B cell (primary cell): ENCODE measurements at regions not wholly inside any gene's neighbourhood (a gene's known extent, or its start where the extent isn't known, plus 50 kb on each side); places are given as distances from the start of the nearest gene placed in this dataset.
A peak's percentile ranks its signal among the peaks of the same experiment; 100 is the strongest.

ENCODE experiments used
- ATAC-seq: fragments of 200-7000 bp; cut with Tn5 transposase; one replicate; pipeline ENCODE4 v1.10.0; 2021; ENCODE audit warnings: low read depth, mild to moderate bottlenecking, moderate number of reproducible peaks, moderate library complexity
- CTCF ChIA-PET: fragments of 350-600 bp; sonication (Branson Sonifier 250); formaldehyde crosslinking; loops from one replicate; lab custom pipeline; 2021; ENCODE audit warnings: antibody characterized with exemption, inconsistent platforms; lab: Charles Lee
- POLR2A ChIA-PET: fragments of 350-600 bp; sonication (Branson Sonifier 250); formaldehyde crosslinking; loops from one replicate; lab custom pipeline; 2021; ENCODE audit warnings: antibody characterized with exemption; lab: Charles Lee
- DNase-seq: peaks from one replicate; pipeline ENCODE4 v3.0.0; 2013
- H2AFZ ChIP-seq: 2 replicates; pipeline ENCODE4 v1.6.1; 2012; ENCODE audit warnings: mild to moderate bottlenecking, low read depth, low read length; ENCODE audit not compliant: insufficient read depth, poor library complexity, severe bottlenecking
- H3K27ac ChIP-seq, 2 donors: 1 replicate in 1 of 2; 2 replicates in 1 of 2; pipeline ENCODE4 v1.5.1; 2012 to 2013; ENCODE audit warnings: low read length in 2 of 2, mild to moderate bottlenecking in 2 of 2, moderate library complexity in 1 of 2
- H3K27me3 ChIP-seq, 4 experiments: fragments of 200-600 bp in 1 of 4; sonication (generic) in 1 of 4; replicated peaks in 1 of 4; 1 replicate in 2 of 4; 2 replicates in 2 of 4; pipeline versions ENCODE4 v1.6.1 to v1.7.0; 2013 to 2016; ENCODE audit warnings: low read length in 3 of 4, mild to moderate bottlenecking in 2 of 4, mixed read lengths in 1 of 4, moderate library complexity in 1 of 4; ENCODE audit not compliant: insufficient read depth in 4 of 4, control insufficient read depth in 3 of 4; ENCODE audit errors: control extremely low read depth in 1 of 4
- H3K36me3 ChIP-seq, 2 experiments: replicated peaks in 1 of 2; 1 replicate in 1 of 2; 2 replicates in 1 of 2; pipeline versions ENCODE4 v1.6.1 to v1.7.1; 2013; ENCODE audit warnings: low read length in 1 of 2; ENCODE audit not compliant: insufficient read depth in 2 of 2, control insufficient read depth in 1 of 2; ENCODE audit errors: control extremely low read depth in 1 of 2, extremely low read depth in 1 of 2
- H3K4me1 ChIP-seq, 2 donors: fragments of 200-600 bp in 1 of 2; sonication (generic) in 1 of 2; 1 replicate in 1 of 2; 2 replicates in 1 of 2; pipeline versions ENCODE4 v1.5.1 to v1.6.1; 2013 to 2017; ENCODE audit warnings: low read length in 2 of 2; ENCODE audit not compliant: control insufficient read depth in 2 of 2, insufficient read depth in 2 of 2
- H3K4me2 ChIP-seq: replicated peaks from 2 replicates; pipeline ENCODE3; 2012; ENCODE audit warnings: mild to moderate bottlenecking, low read depth, low read length; ENCODE audit not compliant: poor library complexity, severe bottlenecking
- H3K4me3 ChIP-seq, 5 experiments: fragments of 200-600 bp in 1 of 5; sonication (generic) in 1 of 5; 1 replicate in 3 of 5; 2 replicates in 2 of 5; pipeline versions ENCODE4 v1.5.1 to v1.7.0; 2011 to 2016; ENCODE audit warnings: low read length in 4 of 5, mild to moderate bottlenecking in 4 of 5, low read depth in 2 of 5, control low read depth in 1 of 5, moderate library complexity in 1 of 5; ENCODE audit not compliant: insufficient read depth in 1 of 5; ENCODE audit errors: control extremely low read depth in 1 of 5, extremely low read depth in 1 of 5
- H3K79me2 ChIP-seq: fragments of 200-600 bp; sonication (generic); one replicate; pipeline ENCODE4 v1.6.0; 2016; ENCODE audit warnings: low read length; ENCODE audit not compliant: control insufficient read depth, insufficient read depth
- H3K9ac ChIP-seq: fragments of 200-600 bp; sonication (generic); 2 replicates; pipeline ENCODE4 v1.6.1; 2017; ENCODE audit warnings: mild to moderate bottlenecking, low read length, moderate library complexity
- H3K9me3 ChIP-seq, 3 donors: one replicate each; pipeline versions ENCODE4 v1.6.1 to v1.7.1; 2013; ENCODE audit warnings: low read length in 2 of 3; ENCODE audit not compliant: control insufficient read depth in 2 of 3, insufficient read depth in 1 of 3; ENCODE audit errors: control extremely low read depth in 1 of 3
- H4K20me1 ChIP-seq: 2 replicates; pipeline ENCODE4 v1.6.0; 2012; ENCODE audit warnings: mild to moderate bottlenecking, low read length; ENCODE audit not compliant: insufficient read depth, control insufficient read depth, poor library complexity, severe bottlenecking
- H3K27ac Mint-ChIP-seq: one replicate; pipeline ENCODE4 v1.8.0; 2021; ENCODE audit warnings: mixed read lengths
- H3K27me3 Mint-ChIP-seq: one replicate; pipeline ENCODE4 v1.8.0; 2021; ENCODE audit warnings: mixed read lengths
- H3K4me1 Mint-ChIP-seq: one replicate; pipeline ENCODE4 v1.8.0; 2021; ENCODE audit warnings: mixed read lengths
- H3K4me3 Mint-ChIP-seq: one replicate; pipeline ENCODE4 v1.8.0; 2021; ENCODE audit warnings: mixed read lengths
- H3K9me3 Mint-ChIP-seq: one replicate; pipeline ENCODE4 v1.8.0; 2022; ENCODE audit warnings: mixed read lengths; ENCODE audit not compliant: insufficient read depth
- CTCF ChIP-seq: fragments of 200-600 bp; IDR thresholded peaks from one replicate; pipeline ENCODE4 v1.8.0; 2022; ENCODE audit warnings: antibody characterized with exemption, mild to moderate bottlenecking
- EZH2 ChIP-seq: IDR thresholded peaks from 2 replicates; pipeline ENCODE4 v1.6.1; 2012; ENCODE audit warnings: borderline replicate concordance, low read depth, mild to moderate bottlenecking, moderate library complexity, low read length; ENCODE audit not compliant: insufficient read depth, poor library complexity, severe bottlenecking
- WGBS: methylation state at CpG from one replicate; pipeline ENCODE4 v1.1.5; 2013; ENCODE audit warnings: missing lambda C conversion rate; ENCODE audit not compliant: insufficient coverage; 5-methylcytosine and 5-hydroxymethylcytosine counted together
- intact Hi-C: fragments of 100-400 bp; cut with micrococcal nuclease; formaldehyde crosslinking; loops from one replicate; pipeline ENCODE4 v1.10.0; 2022

GRCh38 chr9:31445357-31445756, 939.1 kb upstream of the ACO1 start:
- Mint-ChIP-seq H3K4me1 (peaks cover 22% of the 10 kb centered on the region), H3K27me3 (no peaks in the 10 kb centered on the region), H3K27ac (peak overlapping the region; percentile 57), H3K4me3 (no peak overlapping the region), H3K9me3 (no peaks in the 10 kb centered on the region)
- H4K20me1 ChIP-seq: no peaks in the 10 kb centered on the region
- no peaks in the 10 kb centered on the region for H3K79me2 ChIP-seq
- no CpG with 5 or more reads among the region's 1 CpG for WGBS
- peak overlapping the region; percentile 2 for H3K9ac ChIP-seq
- H3K36me3 ChIP-seq: no peaks in the 10 kb centered on the region
- peak overlapping the region; percentile 21 to 54 for H3K27ac ChIP-seq
- H3K4me1 ChIP-seq: peaks cover 12 to 18% of the 10 kb centered on the region in 2 donors
- no peak overlapping the region for H2AFZ ChIP-seq
- intact Hi-C loops: loop anchor here (10.0 kb wide), 2 partner anchors 101 to 181 kb away; no protein-coding TSS in a partner anchor
- ChIA-PET CTCF (no interaction called here), POLR2A (no interaction called here)
- H3K9me3 ChIP-seq: no peaks in the 10 kb centered on the region
- H3K4me2 ChIP-seq: peak overlapping the region; percentile 24
- no peaks in the 10 kb centered on the region for H3K27me3 ChIP-seq
- DNase-seq (peak; percentile 8), ATAC-seq (no peak)
- H3K4me3 ChIP-seq: no peak overlapping the region
- TF ChIP-seq EZH2 (no peak), CTCF (no peak)

GRCh38 chr9:31445960-31446359, 938.5 kb upstream of the ACO1 start:
- ATAC-seq (peak; percentile 82), DNase-seq (peak; percentile 62)
- H3K27ac ChIP-seq: peak overlapping the region; percentile 16 to 24
- no peak overlapping the region for H3K4me3 ChIP-seq
- no CpG with 5 or more reads among the region's 4 CpGs for WGBS
- no peaks in the 10 kb centered on the region for H3K9me3 ChIP-seq
- H3K27ac Mint-ChIP-seq: peak overlapping the region; percentile 82
- peaks cover 22% of the 10 kb centered on the region for H3K4me1 Mint-ChIP-seq
- H3K27me3 Mint-ChIP-seq: no peaks in the 10 kb centered on the region
- no peaks in the 10 kb centered on the region for H3K9me3 Mint-ChIP-seq
- peak overlapping the region; percentile 2 for H3K9ac ChIP-seq
- intact Hi-C loops: loop anchor here (10.0 kb wide), 2 partner anchors 101 to 181 kb away; no protein-coding TSS in a partner anchor
- H3K79me2 ChIP-seq: no peaks in the 10 kb centered on the region
- H3K36me3 ChIP-seq: no peaks in the 10 kb centered on the region
- TF ChIP-seq CTCF (no peak), EZH2 (no peak)
- no peak overlapping the region for H2AFZ ChIP-seq
- H3K4me1 ChIP-seq: peaks cover 12 to 18% of the 10 kb centered on the region in 2 donors
- peak overlapping the region; percentile 24 for H3K4me2 ChIP-seq
- no peaks in the 10 kb centered on the region for H3K27me3 ChIP-seq
- H4K20me1 ChIP-seq: no peaks in the 10 kb centered on the region
- ChIA-PET CTCF (no interaction called here), POLR2A (no interaction called here)
- H3K4me3 Mint-ChIP-seq: peak overlapping the region; percentile 23
